ENCODE measurements at regions not wholly inside any gene's neighbourhood (a gene's known extent, or its start where the extent isn't known, plus 50 kb on each side); places are given as distances from the start of the nearest gene placed in this dataset.
"Not testable (repeated sequence)": the region's sequence is repeated elsewhere in the genome, so short reads cannot be mapped to it uniquely, and the experiment has no call there.

DNA sequence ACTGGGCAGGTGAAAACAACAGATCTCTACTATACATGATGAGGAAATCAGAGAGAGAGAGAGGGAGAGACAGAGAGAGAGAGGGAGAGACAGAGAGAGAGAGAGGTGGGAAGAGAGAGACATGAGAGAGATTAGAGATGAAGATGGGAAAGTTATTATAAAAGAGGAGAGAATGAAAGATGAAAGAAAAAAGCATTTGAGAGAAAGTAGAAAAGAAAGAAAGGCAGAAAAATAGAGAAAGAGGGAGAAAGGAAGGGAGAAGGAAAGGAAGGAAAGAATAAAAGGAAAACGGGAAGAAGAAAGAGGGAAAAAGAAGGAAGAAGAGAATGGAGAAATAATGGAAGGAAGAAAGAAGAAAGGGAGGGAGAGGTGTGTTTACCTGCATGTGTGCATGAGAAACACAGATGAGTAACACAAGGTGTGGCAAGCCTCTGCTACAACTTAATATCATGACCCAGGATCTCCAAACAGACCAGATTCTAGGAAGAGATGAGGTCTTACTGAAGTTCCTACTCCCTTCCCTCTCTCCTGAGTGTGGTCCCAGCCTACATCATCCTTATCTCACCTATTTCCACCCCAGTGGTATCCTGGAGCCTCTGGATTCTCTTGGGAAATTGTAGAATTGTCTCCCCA is 176.3 kb downstream of the C12orf75 start:
- H3K36me3 Mint-ChIP-seq (ENCODE audit: low read depth): no peaks in the 10 kb centered on the region
- CTCF ChIA-PET: no interaction called here
- POLR2A ChIA-PET: no interaction called here
- no peaks in the 10 kb centered on the region for H3K9me3 Mint-ChIP-seq
- no peak for DNase-seq
- H3K4me3 Mint-ChIP-seq: no peak overlapping the region
- H3K27me3 Mint-ChIP-seq: peaks cover 14% of the 10 kb centered on the region
- H3K4me1 Mint-ChIP-seq: no peaks in the 10 kb centered on the region
- no peak overlapping the region for H3K27ac Mint-ChIP-seq

DNA sequence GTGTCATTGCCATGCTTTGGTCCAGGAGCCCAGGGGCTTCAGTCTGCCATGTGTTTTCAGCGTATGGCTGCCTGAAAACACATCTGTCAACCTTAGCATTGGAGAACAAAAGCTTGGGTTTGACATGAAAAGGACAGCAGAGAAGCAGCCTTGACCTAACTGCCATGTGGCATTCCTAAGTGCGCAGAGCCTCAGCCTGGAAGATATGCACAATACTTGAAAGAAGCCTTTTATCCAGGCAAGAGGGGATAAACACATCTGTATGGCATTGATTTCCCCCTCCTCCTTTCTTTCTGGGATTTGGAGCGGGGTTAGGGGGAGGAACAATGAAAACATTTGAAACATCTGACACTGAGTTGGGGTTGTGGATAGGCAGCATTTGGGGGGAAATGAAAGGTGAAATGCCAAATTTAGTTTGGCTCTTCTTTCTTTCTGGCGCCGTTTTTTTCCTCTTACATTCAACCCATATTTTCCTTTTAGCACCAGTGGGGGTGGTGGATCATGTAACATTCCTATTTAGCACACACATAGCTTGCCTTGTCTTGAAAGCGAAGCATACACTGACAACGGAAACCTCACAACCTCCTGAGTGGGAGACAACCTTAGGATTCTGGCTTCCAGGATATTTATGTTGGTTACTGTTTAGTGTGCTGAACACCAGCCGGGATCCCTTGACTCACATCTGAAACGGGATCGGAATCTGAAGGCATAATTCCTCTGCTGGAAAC is 177.0 kb downstream of the C12orf75 start:
- Mint-ChIP-seq H3K27ac (no peak overlapping the region), H3K36me3 (ENCODE audit: low read depth) (no peaks in the 10 kb centered on the region), H3K9me3 (no peaks in the 10 kb centered on the region), H3K27me3 (peaks cover 12% of the 10 kb centered on the region), H3K4me1 (no peaks in the 10 kb centered on the region), H3K4me3 (no peak overlapping the region)
- DNase-seq: no peak
- ChIA-PET POLR2A (no interaction called here), CTCF (no interaction called here)

DNA sequence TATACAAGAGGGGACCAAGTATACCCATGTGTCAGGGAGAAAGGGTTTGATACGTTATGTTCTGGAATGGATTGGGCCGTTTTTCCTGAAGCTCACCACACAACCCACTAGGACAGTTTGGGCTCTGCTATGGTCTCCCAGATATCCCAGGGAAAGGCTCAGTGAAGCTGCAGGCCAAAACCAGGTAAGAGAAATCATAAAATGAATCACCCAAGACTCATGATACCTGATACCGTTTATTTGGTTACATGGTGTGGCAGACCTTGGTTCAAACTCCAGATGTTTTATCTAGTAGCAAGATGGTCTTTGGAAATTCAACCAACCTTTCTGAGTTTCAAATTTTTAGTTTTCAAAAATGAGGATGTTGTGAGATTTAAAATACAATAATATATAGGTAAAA is 177.6 kb downstream of the C12orf75 start:
- no peaks in the 10 kb centered on the region for H3K4me1 Mint-ChIP-seq
- no peak overlapping the region for H3K27ac Mint-ChIP-seq
- peaks cover 9% of the 10 kb centered on the region for H3K27me3 Mint-ChIP-seq
- CTCF ChIA-PET: no interaction called here
- H3K9me3 Mint-ChIP-seq: no peaks in the 10 kb centered on the region
- H3K36me3 Mint-ChIP-seq (ENCODE audit: low read depth): no peaks in the 10 kb centered on the region
- DNase-seq: no peak
- POLR2A ChIA-PET: no interaction called here
- H3K4me3 Mint-ChIP-seq: no peak overlapping the region

DNA sequence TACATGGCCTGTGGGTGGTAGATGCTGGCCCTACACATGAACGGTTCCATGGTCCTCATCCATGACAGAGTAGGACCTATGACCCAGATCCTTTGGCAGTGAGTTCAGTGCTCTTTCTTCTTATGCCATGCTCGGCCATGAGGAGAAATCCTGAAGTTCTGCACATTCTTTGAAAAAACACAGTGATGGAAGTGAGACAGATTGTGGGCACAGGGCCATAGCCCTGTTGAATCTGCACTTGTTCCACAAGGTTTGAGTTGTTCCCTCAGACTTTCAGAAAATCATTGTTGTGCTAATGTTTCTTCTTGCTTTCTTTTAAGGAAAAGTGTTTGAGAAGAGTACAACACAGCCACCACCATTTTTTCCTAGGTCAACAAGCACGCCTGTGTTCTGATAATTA is 180.0 kb downstream of the C12orf75 start:
- H3K4me3 Mint-ChIP-seq: no peak overlapping the region
- H3K36me3 Mint-ChIP-seq (ENCODE audit: low read depth): no peaks in the 10 kb centered on the region
- peaks cover 9% of the 10 kb centered on the region for H3K27me3 Mint-ChIP-seq
- no peak overlapping the region for H3K27ac Mint-ChIP-seq
- POLR2A ChIA-PET: no interaction called here
- H3K4me1 Mint-ChIP-seq: no peaks in the 10 kb centered on the region
- H3K9me3 Mint-ChIP-seq: no peaks in the 10 kb centered on the region
- DNase-seq: no peak
- CTCF ChIA-PET: no interaction called here

DNA sequence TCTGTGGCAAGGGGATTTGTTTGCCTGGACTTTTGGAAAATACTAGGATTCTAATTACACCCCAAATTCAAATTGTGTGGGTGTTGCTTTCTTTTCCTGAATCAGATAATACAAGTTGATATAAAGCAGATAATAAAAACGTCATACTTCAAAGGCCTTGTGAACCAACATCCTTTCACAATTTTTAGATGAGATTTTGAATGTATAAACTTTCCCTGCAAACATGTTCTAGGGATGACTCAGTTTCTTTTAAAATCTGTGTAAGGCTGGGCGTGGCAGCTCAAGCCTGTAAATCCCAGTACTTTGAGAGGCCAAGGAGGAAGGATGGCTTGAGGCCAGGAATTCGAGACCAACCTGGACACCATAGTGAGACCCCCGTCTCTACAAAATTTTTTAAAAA is 182.4 kb downstream of the C12orf75 start:
- H3K27me3 Mint-ChIP-seq; H3K36me3 Mint-ChIP-seq (ENCODE audit: low read depth); DNase-seq; H3K4me1 Mint-ChIP-seq; H3K4me3 Mint-ChIP-seq; POLR2A ChIA-PET; H3K9me3 Mint-ChIP-seq; H3K27ac Mint-ChIP-seq; CTCF ChIA-PET: not testable (repeated sequence)

DNA sequence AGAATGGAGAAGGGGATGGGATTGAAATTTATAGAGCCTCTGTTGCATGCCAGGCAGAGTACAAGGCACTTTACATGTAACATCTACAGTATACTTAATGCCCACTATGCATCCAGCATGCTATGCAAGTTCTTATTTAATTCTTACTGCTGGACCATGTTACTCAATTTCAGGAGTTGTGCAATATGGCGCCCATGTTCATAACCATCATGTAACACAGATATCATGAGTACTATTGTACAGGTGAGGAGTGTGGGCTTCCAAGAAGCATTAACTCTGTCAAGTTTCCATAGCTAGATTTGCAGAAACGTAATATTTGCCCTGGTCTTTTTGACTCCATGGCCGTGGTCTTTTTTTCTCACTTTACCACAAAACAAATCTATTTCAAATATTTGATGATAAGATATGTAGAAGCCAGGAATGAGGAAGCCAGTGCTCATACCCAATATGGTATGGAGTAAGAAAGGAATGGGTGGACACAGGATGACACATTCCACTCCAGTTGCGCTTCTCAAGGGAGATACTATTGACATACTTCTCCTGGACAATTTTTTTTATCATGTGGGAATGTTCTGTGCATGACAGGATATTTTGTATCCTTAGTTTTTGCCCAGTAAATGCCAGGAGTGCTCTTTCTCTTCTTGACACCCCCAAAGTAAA is 191.8 kb downstream of the C12orf75 start:
- Mint-ChIP-seq H3K36me3 (ENCODE audit: low read depth) (no peaks in the 10 kb centered on the region), H3K4me3 (no peak overlapping the region), H3K27ac (no peak overlapping the region), H3K9me3 (no peaks in the 10 kb centered on the region), H3K27me3 (peaks cover 9% of the 10 kb centered on the region), H3K4me1 (no peaks in the 10 kb centered on the region)
- DNase-seq: no peak
- ChIA-PET POLR2A (no interaction called here), CTCF (no interaction called here)

DNA sequence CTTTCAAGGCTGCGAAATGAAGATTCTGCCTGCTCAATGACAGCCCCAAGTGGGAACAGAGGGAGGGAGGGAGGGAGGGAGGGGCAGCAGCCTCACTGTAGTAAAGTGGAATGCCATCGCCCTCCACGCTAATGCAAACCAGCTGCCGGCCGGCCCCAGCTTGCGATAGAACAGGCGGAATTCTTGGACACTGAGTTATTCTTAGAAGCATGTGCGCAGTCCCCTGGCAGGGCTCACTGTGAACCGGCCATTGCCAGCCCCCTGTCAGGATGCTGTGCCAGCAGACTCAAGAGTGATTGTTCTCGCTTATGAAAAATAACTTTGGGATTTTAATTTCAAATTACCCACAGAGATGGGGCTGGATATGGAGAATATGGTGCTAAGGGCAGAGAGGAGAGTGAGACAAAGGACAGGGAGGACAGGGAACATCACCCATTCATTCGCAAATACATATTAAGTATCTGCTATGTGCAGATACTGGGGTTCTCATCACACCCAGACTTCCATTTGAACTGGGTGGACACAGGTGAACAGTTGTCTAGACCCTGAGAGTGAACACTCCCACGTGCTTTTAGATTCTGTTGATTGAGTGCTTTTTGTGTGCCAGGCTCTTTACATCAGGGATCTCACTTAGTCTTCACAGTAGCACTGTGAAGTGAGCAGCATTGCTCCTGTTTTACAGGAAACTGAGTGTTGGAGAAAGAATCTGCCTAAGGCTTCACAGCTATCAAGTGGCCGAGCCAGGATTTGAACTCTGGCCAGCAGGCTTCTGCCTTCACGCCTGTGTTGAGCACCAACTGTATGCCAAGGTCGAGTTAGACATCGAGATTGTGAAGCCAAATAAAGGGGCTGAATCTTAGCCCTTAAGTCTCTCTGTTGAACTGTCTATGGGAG is 192.9 kb downstream of the C12orf75 start:
- ChIA-PET CTCF (no interaction called here), POLR2A (no interaction called here)
- Mint-ChIP-seq H3K27ac (no peak overlapping the region), H3K9me3 (no peaks in the 10 kb centered on the region), H3K4me3 (no peak overlapping the region), H3K36me3 (ENCODE audit: low read depth) (no peaks in the 10 kb centered on the region), H3K27me3 (peaks cover 9% of the 10 kb centered on the region), H3K4me1 (no peaks in the 10 kb centered on the region)
- DNase-seq: no peak

DNA sequence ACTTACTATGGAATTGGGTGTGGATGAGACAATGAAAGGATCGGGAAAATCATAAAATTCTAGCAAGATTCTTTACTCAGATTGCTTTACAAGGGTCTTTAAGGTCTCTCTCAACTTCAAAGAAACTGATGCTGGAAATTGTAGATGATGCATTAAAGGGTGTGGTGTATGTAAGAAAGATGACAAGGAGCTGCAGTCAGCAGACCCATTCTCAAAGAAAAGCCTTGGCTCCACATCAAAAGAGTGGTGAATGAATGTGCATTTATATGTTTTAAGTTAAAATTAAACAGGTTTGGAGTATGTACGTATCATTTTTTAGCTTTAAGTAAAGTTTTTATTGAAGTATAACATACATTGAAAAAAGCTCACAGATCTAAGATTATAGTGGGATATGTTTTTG is 194.5 kb downstream of the C12orf75 start:
- POLR2A ChIA-PET: no interaction called here
- H3K4me1 Mint-ChIP-seq: no peaks in the 10 kb centered on the region
- H3K9me3 Mint-ChIP-seq: no peaks in the 10 kb centered on the region
- no peak for DNase-seq
- no peaks in the 10 kb centered on the region for H3K36me3 Mint-ChIP-seq (ENCODE audit: low read depth)
- H3K4me3 Mint-ChIP-seq: no peak overlapping the region
- CTCF ChIA-PET: no interaction called here
- H3K27me3 Mint-ChIP-seq: peaks cover 12% of the 10 kb centered on the region
- no peak overlapping the region for H3K27ac Mint-ChIP-seq

DNA sequence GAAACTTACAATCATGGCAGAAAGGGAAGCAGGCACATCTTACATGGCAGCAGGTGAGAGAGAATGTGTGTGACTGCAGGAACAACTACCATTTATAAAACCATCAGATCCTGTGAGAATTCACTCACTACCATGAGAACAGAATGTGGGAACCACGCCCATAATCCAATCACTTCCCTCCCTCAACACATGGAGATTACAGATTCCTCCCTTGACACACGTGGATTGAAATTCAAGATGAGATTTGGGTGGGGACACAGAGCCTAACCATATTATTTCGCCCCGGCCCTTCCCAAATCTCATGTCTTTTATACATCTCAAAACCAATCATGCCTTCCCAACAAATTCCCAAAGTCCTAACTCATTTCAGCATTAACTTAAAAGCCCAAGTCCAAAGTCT is 203.6 kb downstream of the C12orf75 start:
- no peak for DNase-seq
- Mint-ChIP-seq H3K4me1 (no peaks in the 10 kb centered on the region), H3K4me3 (no peak overlapping the region), H3K27me3 (peaks cover 2% of the 10 kb centered on the region), H3K36me3 (ENCODE audit: low read depth) (no peaks in the 10 kb centered on the region), H3K9me3 (peaks cover 10% of the 10 kb centered on the region), H3K27ac (no peak overlapping the region)
- POLR2A ChIA-PET: no interaction called here
- CTCF ChIA-PET: no interaction called here

DNA sequence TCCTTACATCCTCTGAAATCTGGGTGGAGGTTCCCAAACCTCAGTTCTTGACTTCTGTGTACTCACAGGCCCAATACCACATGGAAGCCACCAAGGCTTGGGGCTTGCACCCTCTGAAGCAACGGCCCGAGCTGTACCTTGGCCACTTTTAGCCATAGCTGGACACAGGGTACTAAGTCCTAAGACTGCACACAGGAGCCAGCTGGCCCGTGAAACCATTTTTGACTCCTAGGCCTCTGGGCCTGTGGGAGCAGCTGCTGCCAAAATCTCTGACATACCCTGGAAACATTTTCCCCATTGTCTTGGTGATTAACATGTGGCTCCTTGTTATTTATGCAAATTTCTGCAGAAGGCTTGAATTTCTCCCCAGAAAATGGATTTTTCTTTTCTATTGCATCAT is 204.5 kb downstream of the C12orf75 start:
- H3K4me1 Mint-ChIP-seq; CTCF ChIA-PET; DNase-seq; H3K27me3 Mint-ChIP-seq; H3K4me3 Mint-ChIP-seq; POLR2A ChIA-PET; H3K36me3 Mint-ChIP-seq (ENCODE audit: low read depth); H3K27ac Mint-ChIP-seq; H3K9me3 Mint-ChIP-seq: not testable (repeated sequence)

DNA sequence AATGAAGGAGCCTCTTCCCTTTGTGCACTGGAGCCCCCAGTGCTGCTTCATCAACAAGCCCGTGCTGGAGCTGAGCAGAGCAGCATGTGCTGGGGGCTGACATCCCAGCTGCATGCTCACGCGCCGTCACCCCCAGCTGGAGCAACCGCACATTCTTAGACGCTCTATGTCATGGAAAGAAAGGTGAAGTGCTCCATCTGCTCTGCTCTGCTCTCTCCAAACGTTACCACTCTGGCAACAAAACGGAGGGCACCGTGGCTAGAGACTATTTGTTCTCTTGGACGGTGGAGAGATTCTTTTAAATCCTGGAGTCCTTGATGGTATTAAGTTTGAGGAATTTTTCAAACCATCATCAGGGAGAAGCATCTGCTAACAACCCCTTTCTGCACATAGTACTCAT is 208.4 kb downstream of the C12orf75 start:
- Mint-ChIP-seq H3K4me1 (no peaks in the 10 kb centered on the region), H3K4me3 (no peak overlapping the region), H3K27ac (no peak overlapping the region), H3K27me3 (no peaks in the 10 kb centered on the region), H3K9me3 (peaks cover 6% of the 10 kb centered on the region), H3K36me3 (ENCODE audit: low read depth) (no peaks in the 10 kb centered on the region)
- POLR2A ChIA-PET: no interaction called here
- DNase-seq: no peak
- CTCF ChIA-PET: no interaction called here

DNA sequence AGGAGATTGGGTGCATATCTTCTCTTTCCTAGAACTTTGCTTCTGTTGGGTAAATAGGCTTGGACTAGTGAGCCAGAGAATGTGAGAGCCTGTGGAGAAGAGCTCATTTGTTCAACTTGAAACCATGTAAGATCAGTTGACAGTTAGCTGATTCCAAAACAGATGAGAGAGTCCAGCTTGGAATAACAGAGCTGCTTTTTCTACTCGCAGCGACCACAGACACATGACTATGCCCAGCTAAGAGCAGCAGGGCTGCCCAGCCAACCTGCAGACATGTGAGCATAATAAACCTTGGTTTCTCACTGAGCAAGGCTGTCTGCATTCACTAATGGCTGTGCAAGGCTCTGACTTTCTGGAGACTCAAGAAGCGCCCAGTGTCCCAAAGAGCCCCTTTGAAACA is 209.2 kb downstream of the C12orf75 start:
- no peaks in the 10 kb centered on the region for H3K4me1 Mint-ChIP-seq
- H3K27me3 Mint-ChIP-seq: no peaks in the 10 kb centered on the region
- H3K27ac Mint-ChIP-seq: no peak overlapping the region
- POLR2A ChIA-PET: no interaction called here
- no peak for DNase-seq
- peaks cover 2% of the 10 kb centered on the region for H3K9me3 Mint-ChIP-seq
- CTCF ChIA-PET: no interaction called here
- no peaks in the 10 kb centered on the region for H3K36me3 Mint-ChIP-seq (ENCODE audit: low read depth)
- H3K4me3 Mint-ChIP-seq: no peak overlapping the region

DNA sequence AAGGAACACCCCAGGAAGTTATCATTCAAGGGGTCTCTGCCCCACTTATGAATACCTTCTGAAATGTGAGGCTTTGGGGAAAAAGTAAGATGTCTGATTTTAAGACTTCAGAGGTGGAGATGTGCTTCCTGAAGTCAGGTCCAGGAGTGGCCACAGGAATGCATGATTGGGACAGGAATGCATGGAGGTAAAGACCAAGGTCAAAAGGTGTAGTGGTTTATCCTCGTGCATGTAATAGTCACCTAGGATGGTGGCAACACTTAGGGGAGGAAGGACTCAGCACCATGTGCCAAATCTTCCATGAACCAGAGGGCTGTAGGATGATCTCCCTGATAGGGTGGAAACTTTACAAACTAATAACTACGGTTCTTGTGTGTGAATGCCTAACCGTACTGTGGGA is 217.3 kb downstream of the C12orf75 start:
- Mint-ChIP-seq H3K27ac (no peak overlapping the region), H3K4me3 (no peak overlapping the region), H3K36me3 (ENCODE audit: low read depth) (no peaks in the 10 kb centered on the region), H3K27me3 (no peaks in the 10 kb centered on the region), H3K9me3 (no peaks in the 10 kb centered on the region), H3K4me1 (no peaks in the 10 kb centered on the region)
- CTCF ChIA-PET: no interaction called here
- POLR2A ChIA-PET: no interaction called here
- DNase-seq: no peak
